NB4 (cell line): ENCODE measurements at regions not wholly inside any gene's neighbourhood (a gene's known extent, or its start where the extent isn't known, plus 50 kb on each side); places are given as distances from the start of the nearest gene placed in this dataset.

Experiments used
- POLR2A ChIP-seq: IDR thresholded peaks from 2 replicates; pipeline ENCODE4 v1.6.1; 2011; ENCODE audit warnings: mild to moderate bottlenecking; ENCODE audit not compliant: insufficient read length; ENCODE audit errors: extremely low read depth
- TF ChIP-seq, protein P1 (sequence below): IDR thresholded peaks from 2 replicates; pipeline ENCODE4 v1.6.1; 2011; ENCODE audit warnings: low read depth, low read length

DNA sequence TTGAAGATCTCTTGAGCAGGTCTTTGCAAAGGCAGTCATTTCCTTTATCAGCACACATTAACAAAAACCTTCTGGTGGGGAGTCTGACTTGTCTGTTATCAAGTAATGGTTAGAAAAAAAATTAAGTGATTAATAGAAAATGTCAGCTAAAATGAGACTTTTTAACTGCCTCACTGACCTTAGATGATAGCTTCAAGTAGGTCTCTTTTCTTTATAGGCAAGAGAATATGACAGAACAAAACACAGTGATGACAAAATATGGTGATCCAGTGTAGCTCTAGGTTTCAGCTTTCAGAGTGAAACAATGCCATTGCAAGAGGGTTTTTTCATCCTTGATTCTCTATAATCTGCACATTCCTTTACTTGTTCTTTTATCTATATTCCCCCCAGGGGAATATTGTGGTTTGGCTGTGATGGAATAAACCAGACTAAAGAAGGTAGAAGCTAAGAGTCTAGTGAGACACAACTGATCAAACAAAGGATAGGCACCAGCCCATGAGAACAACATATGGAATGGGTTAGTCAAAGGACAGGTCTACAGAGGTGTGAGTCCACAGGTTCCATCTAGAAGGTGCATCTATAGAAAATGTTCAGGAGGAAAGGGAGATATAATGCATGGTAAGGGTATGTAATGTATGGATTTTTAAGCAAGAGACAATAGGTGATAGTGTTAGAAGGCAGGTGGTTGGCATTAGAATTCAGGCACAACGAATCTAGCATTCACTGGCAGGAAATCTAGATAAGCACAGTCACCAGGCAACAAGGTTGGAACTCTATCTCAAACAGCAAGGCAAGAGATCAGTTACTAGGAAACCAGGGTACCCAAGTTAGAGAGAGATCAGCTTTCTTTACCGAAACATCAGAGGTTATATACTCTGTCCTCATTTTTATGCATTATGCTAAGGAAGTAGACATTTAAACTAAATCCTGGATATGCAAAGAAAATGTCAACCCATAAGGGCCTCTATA lies 228.9 kb upstream of the SMLR1 start:
- TF ChIP-seq, protein P1, sequence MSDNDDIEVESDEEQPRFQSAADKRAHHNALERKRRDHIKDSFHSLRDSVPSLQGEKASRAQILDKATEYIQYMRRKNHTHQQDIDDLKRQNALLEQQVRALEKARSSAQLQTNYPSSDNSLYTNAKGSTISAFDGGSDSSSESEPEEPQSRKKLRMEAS, result no peak
- no peak for TF ChIP-seq POLR2A
